ENCODE measurements at regions not wholly inside any gene's neighbourhood (a gene's known extent, or its start where the extent isn't known, plus 50 kb on each side); places are given as distances from the start of the nearest gene placed in this dataset.

GRCh38 chr10:118835682-118836326, 81.0 kb upstream of the CACUL1 start:
- no peak for DNase-seq (ENCODE audit: low read depth)

- DNase-seq (ENCODE audit: low read depth) = no peak
Observed at GRCh38 chr10:118838364-118838763, 83.6 kb upstream of the CACUL1 start.

- no peak for DNase-seq (ENCODE audit: low read depth)
Observed at GRCh38 chr10:118839348-118839747, 84.6 kb upstream of the CACUL1 start.

- peak; percentile 60 for DNase-seq (ENCODE audit: low read depth)
Observed at GRCh38 chr10:118840071-118840775, 85.5 kb upstream of the CACUL1 start.

- no peak for DNase-seq (ENCODE audit: low read depth)
Observed at GRCh38 chr10:118840776-118841468, 86.2 kb upstream of the CACUL1 start.

GRCh38 chr10:118841881-118842605, 87.3 kb upstream of the CACUL1 start:
- no peak for DNase-seq (ENCODE audit: low read depth)

- no peak for DNase-seq (ENCODE audit: low read depth)
Observed at GRCh38 chr10:118842843-118843624, 88.3 kb upstream of the CACUL1 start.

GRCh38 chr10:118843647-118844265, 89.0 kb upstream of the CACUL1 start:
- DNase-seq (ENCODE audit: low read depth) = no peak

- DNase-seq (ENCODE audit: low read depth) = no peak
Observed at GRCh38 chr10:118844731-118845521, 90.2 kb upstream of the CACUL1 start.

- no peak for DNase-seq (ENCODE audit: low read depth)
Observed at GRCh38 chr10:118845776-118846175, 91.0 kb upstream of the CACUL1 start.

GRCh38 chr10:118850418-118851061, 95.8 kb upstream of the CACUL1 start:
- DNase-seq (ENCODE audit: low read depth) = peak; percentile 67

- DNase-seq (ENCODE audit: low read depth) = no peak
Observed at GRCh38 chr10:118851062-118852035, 96.6 kb upstream of the CACUL1 start.

- DNase-seq (ENCODE audit: low read depth) = no peak
Observed at GRCh38 chr10:118853916-118854315, 99.1 kb upstream of the CACUL1 start.

GRCh38 chr10:118856106-118856505, 101.3 kb upstream of the CACUL1 start:
- no peak for DNase-seq (ENCODE audit: low read depth)

GRCh38 chr10:118865998-118866693, 111.4 kb upstream of the CACUL1 start:
- DNase-seq (ENCODE audit: low read depth) = no peak

- no peak for DNase-seq (ENCODE audit: low read depth)
Observed at GRCh38 chr10:118867768-118868167, 113.0 kb upstream of the CACUL1 start.

GRCh38 chr10:118868589-118868988, 113.8 kb upstream of the CACUL1 start:
- DNase-seq (ENCODE audit: low read depth) = no peak
